IMR-90 (cell line): ENCODE measurements at regions not wholly inside any gene's neighbourhood (a gene's known extent, or its start where the extent isn't known, plus 50 kb on each side); places are given as distances from the start of the nearest gene placed in this dataset.

Experiments
- ATAC-seq: fragments of 200-7000 bp; cut with Tn5 transposase; 2 replicates; pipeline ENCODE4 v1.9.1; 2020; ENCODE audit warnings: low read depth, mild to moderate bottlenecking, moderate library complexity
- BruUV-seq: library from RNA; stranded (reverse); fragments of 400-500 nt; replicated peaks from 2 replicates; lab custom pipeline; 2021; lab: Mats Ljungman, UMichigan
- CTCF ChIA-PET: fragments of 300-600 bp; formaldehyde crosslinking; extraction: SDS; loops from one replicate; lab custom pipeline; 2021; ENCODE audit warnings: antibody characterized with exemption; lab: Yijun Ruan, JAX
- POLR2A ChIA-PET: fragments of 300-600 bp; sonication (Branson Sonifier 250); formaldehyde crosslinking; loops from one replicate; lab custom pipeline; 2022; ENCODE audit warnings: antibody characterized with exemption; ENCODE audit not compliant: unreplicated experiment; lab: Charles Lee
- DNase-seq: peaks from one replicate; pipeline ENCODE4 v3.0.0; 2013
- H2AFZ ChIP-seq: replicated peaks from 2 replicates; pipeline ENCODE3; 2013; ENCODE audit warnings: low read length, mild to moderate bottlenecking; ENCODE audit not compliant: poor library complexity
- H2AK5ac ChIP-seq: 2 replicates; pipeline ENCODE4 v1.6.1; 2013; ENCODE audit warnings: low read depth, low read length, inconsistent platforms
- H2AK9ac ChIP-seq: replicated peaks from 2 replicates; pipeline ENCODE3; 2013; ENCODE audit warnings: mild to moderate bottlenecking, low read depth, low read length, moderate library complexity; ENCODE audit not compliant: poor library complexity
- H2BK120ac ChIP-seq: 2 replicates; pipeline ENCODE4 v1.6.1; 2013; ENCODE audit warnings: low read depth, low read length, inconsistent platforms
- H2BK15ac ChIP-seq: 3 replicates; pipeline ENCODE4 v1.6.1; 2013; ENCODE audit warnings: low read depth, low read length, inconsistent platforms
- H2BK20ac ChIP-seq: 2 replicates; pipeline ENCODE4 v1.6.1; 2013; ENCODE audit warnings: low read depth, mild to moderate bottlenecking, inconsistent platforms, low read length, moderate library complexity
- H2BK5ac ChIP-seq: 2 replicates; pipeline ENCODE4 v1.6.1; 2013; ENCODE audit warnings: mild to moderate bottlenecking, low read depth, low read length, inconsistent platforms; ENCODE audit not compliant: poor library complexity, severe bottlenecking
- H3K14ac ChIP-seq: replicated peaks from 2 replicates; pipeline ENCODE4 v1.6.1; 2013; ENCODE audit warnings: low read depth, low read length, inconsistent platforms
- H3K18ac ChIP-seq: 2 replicates; pipeline ENCODE4 v1.6.1; 2013; ENCODE audit warnings: low read depth, low read length, control low read depth
- H3K23ac ChIP-seq: 2 replicates; pipeline ENCODE4 v1.6.1; 2013; ENCODE audit warnings: low read depth, low read length, inconsistent platforms
- H3K27ac ChIP-seq: 2 replicates; pipeline ENCODE4 v1.5.1; 2013; ENCODE audit warnings: mild to moderate bottlenecking, control low read depth, low read length; ENCODE audit not compliant: insufficient read depth
- H3K27me3 ChIP-seq: 2 replicates; pipeline ENCODE4 v1.6.1; 2013; ENCODE audit warnings: low read length; ENCODE audit not compliant: control insufficient read depth, insufficient read depth
- H3K36me3 ChIP-seq: 2 replicates; pipeline ENCODE4 v1.6.1; 2013; ENCODE audit warnings: low read length, mixed read lengths; ENCODE audit not compliant: control insufficient read depth, insufficient read depth
- H3K4ac ChIP-seq: 2 replicates; pipeline ENCODE4 v1.6.1; 2013; ENCODE audit warnings: low read depth, low read length, inconsistent platforms
- H3K4me1 ChIP-seq: 2 replicates; pipeline ENCODE4 v1.6.1; 2013; ENCODE audit warnings: low read length, mixed read lengths; ENCODE audit not compliant: control insufficient read depth, insufficient read depth
- H3K4me2 ChIP-seq: 2 replicates; pipeline ENCODE4 v1.6.1; 2013; ENCODE audit warnings: low read depth, mild to moderate bottlenecking, control low read depth, low read length, moderate library complexity
- H3K4me3 ChIP-seq: 2 replicates; pipeline ENCODE4 v1.5.1; 2013; ENCODE audit warnings: low read depth, mild to moderate bottlenecking, control low read depth, low read length, moderate library complexity; ENCODE audit not compliant: insufficient read depth
- H3K56ac ChIP-seq: 2 replicates; pipeline ENCODE4 v1.6.1; 2013; ENCODE audit warnings: low read length, inconsistent platforms; ENCODE audit not compliant: insufficient read depth; ENCODE audit errors: extremely low read depth
- H3K79me1 ChIP-seq, 2 experiments: 2 replicates each; pipeline ENCODE4 v1.6.1; 2013; ENCODE audit warnings: low read length in 2 of 2, inconsistent platforms in 1 of 2, low read depth in 1 of 2
- H3K9ac ChIP-seq: 2 replicates; pipeline ENCODE4 v1.6.1; 2013; ENCODE audit warnings: low read depth, low read length, control low read depth
- H3K9me1 ChIP-seq: 2 replicates; pipeline ENCODE4 v1.6.1; 2013; ENCODE audit warnings: low read length, inconsistent platforms; ENCODE audit not compliant: insufficient read depth
- H3K9me3 ChIP-seq: 2 replicates; pipeline ENCODE4 v1.6.1; 2013; ENCODE audit warnings: low read length; ENCODE audit not compliant: control insufficient read depth, insufficient read depth
- H4K20me1 ChIP-seq: 2 replicates; pipeline ENCODE4 v1.6.1; 2013; ENCODE audit warnings: low read length, inconsistent platforms; ENCODE audit not compliant: insufficient read depth
- H4K5ac ChIP-seq: 2 replicates; pipeline ENCODE4 v1.6.1; 2013; ENCODE audit warnings: mild to moderate bottlenecking, low read depth, low read length, control low read depth
- H4K8ac ChIP-seq, 2 experiments: 2 replicates each; pipeline ENCODE4 v1.6.1; 2013; ENCODE audit warnings: low read depth in 2 of 2, low read length in 2 of 2, control low read depth in 1 of 2, inconsistent platforms in 1 of 2
- H4K91ac ChIP-seq: 2 replicates; pipeline ENCODE4 v1.6.1; 2013; ENCODE audit warnings: low read depth, low read length, inconsistent platforms; ENCODE audit not compliant: insufficient read depth
- CEBPB ChIP-seq: IDR thresholded peaks from 2 replicates; pipeline ENCODE4 v1.6.1; 2012; ENCODE audit warnings: low read depth, low read length, improper control_type of control experiment
- CHD1 ChIP-seq: IDR thresholded peaks from 2 replicates; pipeline ENCODE4 v1.6.1; 2012; ENCODE audit warnings: low read depth, low read length, improper control_type of control experiment
- CTCF ChIP-seq: conservative IDR thresholded peaks from 2 replicates; pipeline ENCODE4 v1.5.1; 2012; ENCODE audit warnings: mild to moderate bottlenecking, low read depth, low read length, improper control_type of control experiment
- ELK1 ChIP-seq: fragments of 150-350 bp; IDR thresholded peaks from 2 replicates; pipeline ENCODE4 v1.6.1; 2016; ENCODE audit warnings: low read depth, mild to moderate bottlenecking, low read length, moderate library complexity, borderline replicate concordance
- FOS ChIP-seq: fragments of 150-350 bp; IDR thresholded peaks from 2 replicates; pipeline ENCODE4 v1.6.1; 2016; ENCODE audit warnings: low read depth, low read length
- MAFK ChIP-seq: IDR thresholded peaks from 2 replicates; pipeline ENCODE4 v1.6.1; 2012; ENCODE audit warnings: low read depth, low read length, improper control_type of control experiment
- MAZ ChIP-seq: IDR thresholded peaks from 2 replicates; pipeline ENCODE4 v1.6.1; 2012; ENCODE audit warnings: low read depth, mild to moderate bottlenecking, low read length, improper control_type of control experiment, moderate library complexity, borderline replicate concordance
- MXI1 ChIP-seq: IDR thresholded peaks from 2 replicates; pipeline ENCODE4 v1.6.1; 2012; ENCODE audit warnings: low read depth, mild to moderate bottlenecking, low read length, moderate library complexity, borderline replicate concordance
- NFE2L2 ChIP-seq: fragments of 150-350 bp; IDR thresholded peaks from 2 replicates; pipeline ENCODE4 v1.6.1; 2016; ENCODE audit warnings: low read depth, mild to moderate bottlenecking, low read length
- POLR2A ChIP-seq: IDR thresholded peaks from 2 replicates; pipeline ENCODE4 v1.6.1; 2012; ENCODE audit warnings: mild to moderate bottlenecking, low read depth, low read length
- RCOR1 ChIP-seq: IDR thresholded peaks from 2 replicates; pipeline ENCODE4 v1.6.1; 2012; ENCODE audit warnings: mild to moderate bottlenecking, low read length, improper control_type of control experiment; ENCODE audit not compliant: insufficient replicate concordance
- SMC3 ChIP-seq: fragments of 150-350 bp; IDR thresholded peaks from 2 replicates; pipeline ENCODE4 v1.6.1; 2016; ENCODE audit warnings: low read depth, mild to moderate bottlenecking, antibody characterized with exemption, low read length, moderate library complexity
- WGBS, 2 experiments: methylation state at CpG; one replicate each; pipeline versions ENCODE4 v1.1.5 to v1.1.7; 2013; ENCODE audit warnings: missing lambda C conversion rate in 2 of 2; ENCODE audit not compliant: insufficient read length in 1 of 2; ENCODE audit errors: extremely low coverage in 2 of 2; 5-methylcytosine and 5-hydroxymethylcytosine counted together
- dilution Hi-C: fragments of 300-500 bp; cut with HindIII; formaldehyde crosslinking; loops from one replicate; pipeline ENCODE4 v1.14.3; 2018; ENCODE audit warnings: low sequenced_read_pairs; ENCODE audit not compliant: unreplicated experiment
- in situ Hi-C: fragments of 300-500 bp; cut with MboI; formaldehyde crosslinking; loops from 3 replicates; pipeline ENCODE4 v1.14.3; 2019; ENCODE audit warnings: low sequenced_read_pairs, inconsistent platforms, mixed read lengths
- intact Hi-C: fragments of 100-400 bp; cut with micrococcal nuclease; formaldehyde crosslinking; loops from 2 replicates; pipeline ENCODE4 v1.10.0; 2022
- TF ChIP-seq, protein P1 (sequence below): fragments of 150-350 bp; IDR thresholded peaks from 2 replicates; pipeline ENCODE4 v1.6.1; 2017; ENCODE audit warnings: mild to moderate bottlenecking, antibody characterized with exemption, low read length, low read depth

- TF ChIP-seq FOS: no peak
- no peak for TF ChIP-seq POLR2A
- no peak for TF ChIP-seq NFE2L2
- TF ChIP-seq CTCF: no peak
- no peak for TF ChIP-seq RCOR1
- TF ChIP-seq MXI1: no peak
- no peak for TF ChIP-seq SMC3
- no peak for TF ChIP-seq CHD1
- TF ChIP-seq ELK1: no peak
- TF ChIP-seq, protein P1, sequence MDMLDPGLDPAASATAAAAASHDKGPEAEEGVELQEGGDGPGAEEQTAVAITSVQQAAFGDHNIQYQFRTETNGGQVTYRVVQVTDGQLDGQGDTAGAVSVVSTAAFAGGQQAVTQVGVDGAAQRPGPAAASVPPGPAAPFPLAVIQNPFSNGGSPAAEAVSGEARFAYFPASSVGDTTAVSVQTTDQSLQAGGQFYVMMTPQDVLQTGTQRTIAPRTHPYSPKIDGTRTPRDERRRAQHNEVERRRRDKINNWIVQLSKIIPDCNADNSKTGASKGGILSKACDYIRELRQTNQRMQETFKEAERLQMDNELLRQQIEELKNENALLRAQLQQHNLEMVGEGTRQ: no peak
- TF ChIP-seq MAZ: no peak
- no peak for TF ChIP-seq CEBPB
- no peak for TF ChIP-seq MAFK
- Histone ChIP-seq H3K4ac (no peak overlapping the region), H2AFZ (no peak overlapping the region), H3K27me3 (no peaks in the 10 kb centered on the region), H2BK120ac (no peak overlapping the region), H3K9ac (no peak overlapping the region), H2BK20ac (no peak overlapping the region), H3K9me1 (no peaks in the 10 kb centered on the region), H4K8ac (no peak overlapping the region), H3K23ac (no peak overlapping the region), H4K5ac (no peak overlapping the region), H2AK9ac (no peak overlapping the region), H3K36me3 (no peaks in the 10 kb centered on the region), H3K79me1 (no peaks in the 10 kb centered on the region), H3K27ac (no peak overlapping the region), H3K18ac (no peak overlapping the region), H2BK5ac (no peak overlapping the region), H4K91ac (no peak overlapping the region), H3K4me2 (no peak overlapping the region), H2BK15ac (no peak overlapping the region), H3K9me3 (peaks cover 4% of the 10 kb centered on the region), H3K4me1 (no peaks in the 10 kb centered on the region), H3K4me3 (no peak overlapping the region), H4K20me1 (no peaks in the 10 kb centered on the region), H2AK5ac (no peak overlapping the region), H3K56ac (no peak overlapping the region), H3K14ac (no peak overlapping the region)
- in situ Hi-C loops: no loop called here
- intact Hi-C loops: no loop called here
- DNase-seq (no peak), ATAC-seq (no peak)
- dilution Hi-C loops: no loop called here
- BruUV-seq: no TSS peak
- ChIA-PET POLR2A (no interaction called here), CTCF (no interaction called here)
- no CpG with 5 or more reads among the region's 3 CpGs for WGBS, 2 experiments
These were observed 766.9 kb upstream of the IGFBP7 start for GRCh38 chr4:57877047-57877458.
